Esophagus muscularis mucosa (tissue), 4 donors: ENCODE measurements at regions not wholly inside any gene's neighbourhood (a gene's known extent, or its start where the extent isn't known, plus 50 kb on each side); places are given as distances from the start of the nearest gene placed in this dataset.

Source experiments
- CTCF ChIP-seq, 3 experiments: fragments of 200-600 bp in 2 of 3; fragments of 450-650 bp in 1 of 3; sonication (generic) in 2 of 3; IDR thresholded peaks; one replicate each; pipeline ENCODE4 v1.5.1; 2017 to 2019; ENCODE audit warnings: antibody characterized with exemption in 3 of 3, mild to moderate bottlenecking in 2 of 3, moderate library complexity in 1 of 3
- EP300 ChIP-seq: sonication (generic); formaldehyde crosslinking; IDR thresholded peaks from one replicate; pipeline ENCODE4 v1.6.1; 2017; ENCODE audit warnings: antibody characterized with exemption
- POLR2A ChIP-seq: fragments of 450-650 bp; IDR thresholded peaks from one replicate; pipeline ENCODE4 v1.6.1; 2017; ENCODE audit warnings: antibody characterized with exemption, moderate library complexity, mild to moderate bottlenecking, low read depth
- POLR2AphosphoS5 ChIP-seq, 2 donors: sonication (generic); formaldehyde crosslinking; IDR thresholded peaks; one replicate each; pipeline ENCODE4 v1.6.1; 2017; ENCODE audit warnings: antibody characterized with exemption in 2 of 2

- no peak for TF ChIP-seq CTCF (IDR thresholded peaks at IDR 0.05)
- TF ChIP-seq POLR2A: no peak
- TF ChIP-seq POLR2AphosphoS5 (IDR thresholded peaks at IDR 0.05): no peak
- TF ChIP-seq EP300: no peak
Measured at GRCh38 chr2:196568506-196568905, 71.0 kb upstream of the CCDC150 start.
